Activated T-cell treated with anti-CD3 and anti-CD28 coated beads for 4 hours (primary cell): ENCODE measurements at regions not wholly inside any gene's neighbourhood (a gene's known extent, or its start where the extent isn't known, plus 50 kb on each side); places are given as distances from the start of the nearest gene placed in this dataset.
"Not testable (repeated sequence)": the region's sequence is repeated elsewhere in the genome, so short reads cannot be mapped to it uniquely, and the experiment has no call there.

Experiments used
- DNase-seq: peaks from one replicate; pipeline ENCODE4 v3.0.0-alpha.2; 2020

GRCh38 chr7:65809259-65809981, 63.5 kb upstream of the VKORC1L1 start:
- DNase-seq = no peak

GRCh38 chr7:65809982-65810288, 62.9 kb upstream of the VKORC1L1 start:
- no peak for DNase-seq

- DNase-seq = no peak
Observed at GRCh38 chr7:65812281-65812680, 60.6 kb upstream of the VKORC1L1 start.

- DNase-seq = not testable (repeated sequence)
Observed at GRCh38 chr7:65814556-65815167, 58.2 kb upstream of the VKORC1L1 start.

- no peak for DNase-seq
Observed at GRCh38 chr7:65820287-65820950, 52.5 kb upstream of the VKORC1L1 start.
